GM21360 (cell line): ENCODE measurements at regions not wholly inside any gene's neighbourhood (a gene's known extent, or its start where the extent isn't known, plus 50 kb on each side); places are given as distances from the start of the nearest gene placed in this dataset.
"Not testable (repeated sequence)": the region's sequence is repeated elsewhere in the genome, so short reads cannot be mapped to it uniquely, and the experiment has no call there.

Experiments used
- ATAC-seq: cut with Tn5 transposase; IDR thresholded peaks from one replicate; pipeline ENCODE4 v1.9.1; 2021; ENCODE audit warnings: mild to moderate bottlenecking, moderate library complexity; ENCODE audit not compliant: unreplicated experiment

DNA sequence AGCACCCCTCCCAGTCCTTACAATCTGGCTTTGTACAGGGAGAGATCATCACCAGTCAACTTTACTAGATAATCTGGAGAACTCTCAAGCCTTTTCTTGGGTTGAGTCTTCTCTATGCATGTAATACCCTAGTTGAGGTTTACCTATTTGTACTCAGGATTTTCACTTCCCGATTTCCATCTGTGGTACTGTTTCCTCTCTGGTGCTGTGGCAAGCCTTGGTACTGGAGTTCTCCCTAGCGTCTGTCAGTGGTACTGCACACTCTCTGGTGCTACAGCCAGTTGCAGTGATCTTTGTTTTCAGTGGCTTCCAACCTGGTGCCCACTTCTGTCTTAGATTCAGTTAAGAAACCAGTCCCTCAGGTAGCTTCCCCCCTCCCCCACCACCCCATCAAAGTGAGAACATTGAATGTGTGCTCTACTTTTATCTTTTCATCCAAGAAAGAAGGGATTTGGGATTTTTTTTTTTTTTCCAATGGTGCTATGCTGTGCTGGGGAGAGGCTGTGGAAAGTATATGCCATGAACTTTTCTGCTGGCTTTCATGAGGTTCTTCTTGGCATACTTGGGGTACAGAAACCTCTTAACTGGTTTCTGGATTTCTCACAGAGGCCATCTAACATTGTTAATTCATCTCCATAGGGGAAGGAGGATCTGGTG lies 69.4 kb upstream of the EVL start:
- ATAC-seq: peak; percentile 98

DNA sequence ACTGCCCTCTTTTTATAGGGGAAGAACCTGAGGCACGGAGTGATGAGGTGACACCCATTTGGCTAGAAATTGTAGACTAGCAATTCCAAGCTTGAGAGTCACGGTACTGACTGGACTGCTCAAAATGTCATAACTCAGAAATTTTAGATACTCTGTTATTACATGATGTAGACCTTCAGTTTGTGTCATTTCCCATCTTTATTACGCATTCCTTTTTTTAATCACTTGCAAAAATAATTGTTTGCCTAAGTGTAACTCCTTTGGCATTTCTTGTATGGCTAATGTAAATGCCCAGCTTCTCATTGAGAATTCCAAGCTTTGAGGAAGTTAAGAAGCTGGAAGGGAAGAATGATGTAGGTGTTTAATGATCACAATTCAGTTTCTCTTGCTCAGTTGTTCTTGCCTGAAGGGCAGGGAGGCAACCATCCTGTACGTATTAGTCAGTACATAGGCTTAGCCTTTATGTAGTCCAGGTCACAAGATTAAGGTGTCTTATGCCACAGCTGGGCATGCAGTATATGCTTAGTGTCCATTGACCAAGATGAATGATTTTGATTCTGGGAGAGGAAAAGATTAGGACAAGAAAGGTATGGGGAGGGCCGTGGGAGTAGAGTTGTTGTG lies 68.2 kb upstream of the EVL start:
- ATAC-seq: no peak

DNA sequence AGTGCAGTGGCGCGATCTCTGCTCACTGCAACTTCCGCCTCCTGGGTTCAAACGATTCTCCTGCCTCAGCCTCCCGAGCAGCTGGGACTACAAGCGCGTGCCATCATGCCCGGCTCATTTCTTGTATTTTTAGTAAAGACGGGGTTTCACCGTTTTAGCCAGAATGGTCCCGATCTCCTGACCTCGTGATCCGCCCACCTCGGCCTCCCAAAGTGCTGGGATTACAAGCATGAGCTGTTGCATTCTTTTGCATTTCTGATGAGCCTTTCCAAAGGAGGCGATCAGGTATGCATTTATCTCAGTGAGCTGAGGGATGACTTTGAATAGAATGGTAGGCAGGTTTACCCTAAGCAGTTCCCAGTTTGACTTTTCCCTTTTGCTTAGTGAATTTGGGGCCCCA lies 64.8 kb upstream of the EVL start:
- ATAC-seq: not testable (repeated sequence)

DNA sequence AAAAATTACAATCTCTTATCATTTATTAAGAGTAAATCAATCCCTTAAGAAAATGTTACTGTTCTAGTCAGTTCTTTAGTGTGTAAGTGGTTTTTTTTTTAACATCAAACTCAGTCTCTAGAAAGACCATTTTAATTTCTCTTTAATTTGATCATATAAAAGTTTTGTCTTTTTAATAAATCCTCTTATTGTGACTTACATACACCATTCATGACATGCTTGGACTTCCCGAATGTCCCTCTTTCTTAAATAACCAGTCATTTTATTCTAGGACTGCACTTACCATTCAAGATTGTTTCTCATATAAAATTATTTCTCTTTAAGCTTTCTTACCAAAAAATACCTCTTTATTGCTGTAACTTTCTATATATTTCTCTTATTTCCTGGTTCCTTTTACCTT lies 60.8 kb upstream of the EVL start:
- no peak for ATAC-seq

DNA sequence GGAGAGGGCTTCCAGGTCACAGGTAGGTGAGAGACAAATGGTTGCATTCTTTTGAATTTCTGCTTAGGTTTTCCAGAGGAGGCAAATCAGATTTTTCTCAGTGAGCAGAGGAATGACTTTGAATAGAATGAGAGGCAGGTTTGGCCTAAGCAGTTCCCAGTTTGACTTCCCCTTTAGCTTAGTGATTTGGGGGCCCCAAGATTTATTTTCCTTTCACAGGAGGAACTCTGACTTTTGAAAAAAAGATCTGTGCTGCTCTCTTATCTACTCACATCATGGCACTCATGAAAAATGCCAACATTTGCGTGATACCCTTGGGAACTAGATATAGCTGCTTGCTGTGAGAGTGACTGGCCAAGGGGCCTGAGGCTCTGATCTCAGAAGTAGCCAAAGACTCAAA lies 58.0 kb upstream of the EVL start:
- ATAC-seq: no peak

DNA sequence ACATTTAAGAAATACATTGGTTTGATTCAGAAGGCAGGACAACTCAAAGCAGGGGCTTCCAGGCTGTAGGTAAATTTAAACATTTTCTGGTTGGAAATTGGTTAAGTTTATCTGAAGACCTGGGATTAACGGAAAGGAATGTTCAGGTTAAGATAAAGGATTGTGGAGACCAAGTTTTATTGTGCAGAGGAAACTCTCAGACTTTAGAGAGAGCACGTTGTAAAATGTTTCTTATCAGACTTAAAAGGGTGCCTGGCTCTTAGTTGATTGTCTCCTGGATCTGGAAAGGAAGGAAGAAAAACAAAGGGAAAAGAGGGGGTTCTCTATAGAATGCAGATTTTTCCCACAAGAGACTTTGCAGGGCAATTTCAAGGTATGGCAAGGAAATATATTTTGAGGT lies 55.4 kb upstream of the EVL start:
- not testable (repeated sequence) for ATAC-seq

DNA sequence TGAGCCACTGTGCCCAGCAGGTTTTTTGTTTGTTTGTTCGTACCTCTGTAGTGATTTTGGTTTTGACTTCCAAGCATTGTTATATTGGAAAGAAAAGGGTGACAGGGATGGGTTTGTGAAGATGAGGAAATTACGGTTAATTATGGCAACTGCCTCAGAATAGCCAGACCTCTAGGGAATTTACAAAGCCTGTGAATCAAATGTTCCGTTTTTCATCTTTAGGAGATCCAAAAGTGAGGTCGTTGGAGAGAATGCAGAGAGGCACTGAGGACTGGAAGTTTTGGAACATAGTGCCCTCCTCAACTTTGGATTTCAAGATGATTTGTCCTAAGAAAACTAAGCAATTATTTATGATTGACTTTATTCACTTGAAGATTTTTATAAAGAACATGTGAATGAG lies 54.5 kb upstream of the EVL start:
- no peak for ATAC-seq

DNA sequence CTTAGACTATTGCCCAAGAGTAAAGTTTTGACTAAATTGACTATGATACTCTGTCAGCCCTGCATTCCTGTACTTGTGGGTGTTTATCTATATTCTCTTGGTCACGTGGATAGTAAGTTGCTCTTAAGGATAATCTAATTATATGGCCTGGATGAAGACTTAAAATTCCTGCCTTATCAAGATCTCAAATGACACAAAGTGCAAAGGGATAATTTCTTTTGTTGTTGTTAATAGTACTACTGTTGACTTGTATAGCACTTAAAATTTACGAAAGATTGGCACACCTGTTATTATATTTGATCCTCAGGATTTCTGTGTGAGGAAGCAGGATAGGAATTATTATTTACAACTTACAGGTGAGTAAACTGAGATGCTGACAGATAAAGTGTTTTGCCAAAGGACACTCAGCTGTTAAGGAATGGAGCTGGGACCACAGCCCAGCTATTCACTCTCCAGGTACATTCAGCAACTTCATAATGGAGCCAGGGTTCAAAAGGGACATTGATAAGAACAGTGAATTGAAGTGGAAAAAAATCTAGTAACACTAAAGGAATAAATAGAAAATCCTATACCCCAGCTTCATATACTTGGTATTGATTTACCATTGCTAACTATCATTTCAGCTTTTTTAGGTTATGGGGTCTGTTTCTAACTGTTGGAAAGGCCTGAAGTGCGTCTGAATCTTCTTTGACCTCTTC lies 53.4 kb upstream of the EVL start:
- no peak for ATAC-seq

DNA sequence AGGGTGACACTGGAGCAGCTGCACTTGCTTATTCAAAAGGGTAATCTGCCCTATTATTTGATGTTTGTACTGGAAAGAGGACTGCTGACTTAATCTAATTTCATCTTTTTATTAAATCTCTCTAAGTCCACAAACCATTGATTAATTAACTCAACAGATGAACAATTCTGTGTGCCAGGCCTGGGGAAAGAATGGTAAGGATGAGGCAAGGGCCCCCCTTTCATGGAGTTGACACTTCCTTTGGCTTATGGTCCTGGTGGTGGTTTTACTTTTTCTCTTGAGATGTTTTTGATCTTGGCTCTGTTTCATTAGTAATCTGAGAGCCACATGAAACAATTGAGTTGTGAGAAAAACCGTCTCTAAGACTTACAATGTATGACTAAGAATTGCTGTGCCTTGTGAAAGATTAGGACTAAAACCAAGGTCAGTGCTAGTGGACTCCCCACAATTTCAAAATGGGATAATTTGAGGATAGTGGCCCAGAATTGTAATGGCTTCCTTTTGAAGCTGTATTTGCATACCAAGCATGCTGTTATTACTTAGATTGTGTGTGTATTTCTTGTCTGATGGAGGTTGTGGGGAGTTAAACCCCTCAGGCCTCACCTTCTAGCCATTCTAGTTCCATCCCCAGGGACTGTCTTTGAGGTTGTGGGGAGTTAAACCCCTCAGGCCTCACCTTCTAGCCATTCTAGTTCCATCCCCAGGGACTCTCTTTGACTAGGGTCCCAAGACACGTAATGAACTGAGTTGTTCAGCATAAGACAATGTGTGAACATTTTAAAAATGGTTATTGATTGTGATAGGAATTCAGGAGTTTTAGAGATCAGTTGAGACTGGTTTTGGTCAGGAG lies 52.5 kb upstream of the EVL start:
- no peak for ATAC-seq

DNA sequence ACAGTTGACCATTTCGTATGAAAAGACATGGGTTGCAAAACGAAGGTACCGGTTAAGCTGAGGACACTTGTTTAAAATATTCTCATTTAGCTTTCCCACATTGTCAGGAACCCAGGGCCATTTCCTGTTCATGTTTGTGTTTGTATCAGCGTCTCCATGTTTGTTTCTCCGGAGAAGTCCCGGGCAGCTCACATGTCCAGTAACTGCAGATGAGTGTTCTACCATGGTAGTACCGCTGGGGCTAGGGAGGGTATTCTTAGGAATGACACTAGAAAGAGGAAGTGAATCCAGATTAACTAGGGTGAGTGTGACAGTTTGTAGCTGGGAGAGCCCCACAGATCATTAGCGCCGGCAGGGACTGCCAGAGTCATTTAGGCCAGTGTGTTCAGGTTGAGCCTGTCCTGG lies 50.0 kb upstream of the EVL start:
- ATAC-seq: peak; percentile 89
